Inflammatory macrophage treated with lipopolysaccharide for 4 hours (primary cell): ENCODE measurements at regions not wholly inside any gene's neighbourhood (a gene's known extent, or its start where the extent isn't known, plus 50 kb on each side); places are given as distances from the start of the nearest gene placed in this dataset.
"Not testable (repeated sequence)": the region's sequence is repeated elsewhere in the genome, so short reads cannot be mapped to it uniquely, and the experiment has no call there.

Experiments used
- DNase-seq: peaks from one replicate; pipeline ENCODE4 v3.0.0-alpha.2; 2020

GRCh38 chr1:244271691-244272308, 179.9 kb downstream of the ADSS2 start:
- no peak for DNase-seq

GRCh38 chr1:244272471-244273261, 179.0 kb downstream of the ADSS2 start:
- DNase-seq = peak; percentile 78

- DNase-seq = no peak
These were observed 178.4 kb downstream of the ADSS2 start for GRCh38 chr1:244273262-244273844.

GRCh38 chr1:244273845-244274619, 177.7 kb downstream of the ADSS2 start:
- DNase-seq = peak; percentile 72

GRCh38 chr1:244276646-244277045, 175.1 kb downstream of the ADSS2 start:
- no peak for DNase-seq

GRCh38 chr1:244280201-244280600, 171.5 kb downstream of the ADSS2 start:
- DNase-seq = no peak

GRCh38 chr1:244280859-244281258, 170.8 kb downstream of the ADSS2 start:
- no peak for DNase-seq

GRCh38 chr1:244283772-244284171, 167.9 kb downstream of the ADSS2 start:
- no peak for DNase-seq

- DNase-seq = no peak
These were observed 167.0 kb downstream of the ADSS2 start for GRCh38 chr1:244284641-244285156.

- DNase-seq = no peak
These were observed 165.4 kb downstream of the ADSS2 start for GRCh38 chr1:244286341-244286740.

- DNase-seq = peak; percentile 31
These were observed 164.0 kb downstream of the ADSS2 start for GRCh38 chr1:244287726-244288125.

GRCh38 chr1:244288663-244289062, 163.0 kb downstream of the ADSS2 start:
- DNase-seq = no peak

GRCh38 chr1:244289991-244290785, 161.5 kb downstream of the ADSS2 start:
- DNase-seq = no peak

- peak; percentile 16 for DNase-seq
These were observed 160.2 kb downstream of the ADSS2 start for GRCh38 chr1:244291236-244292201.

GRCh38 chr1:244294599-244295224, 157.0 kb downstream of the ADSS2 start:
- DNase-seq = peak; percentile 40

- peak; percentile 83 for DNase-seq
These were observed 155.7 kb downstream of the ADSS2 start for GRCh38 chr1:244296003-244296402.

GRCh38 chr1:244296447-244296846, 155.3 kb downstream of the ADSS2 start:
- DNase-seq = peak; percentile 84

GRCh38 chr1:244297087-244297486, 154.6 kb downstream of the ADSS2 start:
- DNase-seq = no peak

GRCh38 chr1:244297616-244298015, 154.1 kb downstream of the ADSS2 start:
- DNase-seq = peak; percentile 17

GRCh38 chr1:244300029-244300375, 151.7 kb downstream of the ADSS2 start:
- DNase-seq = not testable (repeated sequence)
